Breast epithelium (tissue), 3 donors: ENCODE measurements at regions not wholly inside any gene's neighbourhood (a gene's known extent, or its start where the extent isn't known, plus 50 kb on each side); places are given as distances from the start of the nearest gene placed in this dataset.

Experiments
- POLR2A ChIP-seq: fragments of 450-650 bp; IDR thresholded peaks from one replicate; pipeline ENCODE4 v1.6.1; 2016; ENCODE audit warnings: antibody characterized with exemption, mild to moderate bottlenecking, moderate library complexity
- POLR2AphosphoS5 ChIP-seq, 3 donors: sonication (generic); formaldehyde crosslinking; IDR thresholded peaks; one replicate each; pipeline ENCODE4 v1.6.1; 2017; ENCODE audit warnings: antibody characterized with exemption in 3 of 3
- TF ChIP-seq, protein P1 (sequence below), 3 donors: fragments of 450-650 bp; IDR thresholded peaks; one replicate each; pipeline ENCODE4 v1.5.1; 2016 to 2017; ENCODE audit warnings: antibody characterized with exemption in 3 of 3, mild to moderate bottlenecking in 3 of 3, moderate library complexity in 3 of 3

DNA sequence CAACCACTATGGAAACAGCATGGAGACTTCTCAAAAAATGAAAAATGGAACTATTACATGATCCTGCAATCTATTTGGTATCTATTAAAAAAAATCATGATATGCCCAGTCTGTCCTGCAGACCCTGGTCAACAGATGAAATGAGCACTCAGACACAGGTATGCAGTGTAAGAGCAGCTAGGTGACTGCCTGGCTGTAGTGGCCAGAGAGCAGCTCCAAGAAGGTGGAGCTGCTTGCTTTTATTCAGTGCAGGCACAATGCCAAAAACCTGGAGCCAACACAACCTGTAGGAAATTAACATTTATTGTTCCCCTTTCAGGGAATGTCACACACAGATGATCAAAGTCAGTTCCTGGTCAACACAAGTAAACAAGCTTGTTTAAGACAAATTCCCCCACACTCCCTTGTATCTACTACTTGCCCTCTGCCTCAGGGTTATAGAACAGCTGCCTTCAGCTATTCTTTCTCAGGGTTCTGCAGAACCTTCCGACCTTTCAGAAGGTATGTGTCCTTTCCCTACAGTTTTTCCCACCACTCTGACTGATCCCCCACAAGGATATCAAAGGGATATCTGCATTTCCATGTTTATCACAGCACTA lies 933.7 kb upstream of the SLITRK5 start:
- TF ChIP-seq, protein P1, sequence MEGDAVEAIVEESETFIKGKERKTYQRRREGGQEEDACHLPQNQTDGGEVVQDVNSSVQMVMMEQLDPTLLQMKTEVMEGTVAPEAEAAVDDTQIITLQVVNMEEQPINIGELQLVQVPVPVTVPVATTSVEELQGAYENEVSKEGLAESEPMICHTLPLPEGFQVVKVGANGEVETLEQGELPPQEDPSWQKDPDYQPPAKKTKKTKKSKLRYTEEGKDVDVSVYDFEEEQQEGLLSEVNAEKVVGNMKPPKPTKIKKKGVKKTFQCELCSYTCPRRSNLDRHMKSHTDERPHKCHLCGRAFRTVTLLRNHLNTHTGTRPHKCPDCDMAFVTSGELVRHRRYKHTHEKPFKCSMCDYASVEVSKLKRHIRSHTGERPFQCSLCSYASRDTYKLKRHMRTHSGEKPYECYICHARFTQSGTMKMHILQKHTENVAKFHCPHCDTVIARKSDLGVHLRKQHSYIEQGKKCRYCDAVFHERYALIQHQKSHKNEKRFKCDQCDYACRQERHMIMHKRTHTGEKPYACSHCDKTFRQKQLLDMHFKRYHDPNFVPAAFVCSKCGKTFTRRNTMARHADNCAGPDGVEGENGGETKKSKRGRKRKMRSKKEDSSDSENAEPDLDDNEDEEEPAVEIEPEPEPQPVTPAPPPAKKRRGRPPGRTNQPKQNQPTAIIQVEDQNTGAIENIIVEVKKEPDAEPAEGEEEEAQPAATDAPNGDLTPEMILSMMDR (IDR thresholded peaks at IDR 0.05), result no peak
- TF ChIP-seq POLR2A, result no peak
- no peak for TF ChIP-seq POLR2AphosphoS5 (IDR thresholded peaks at IDR 0.05)
